Liver (tissue), 3 donors: ENCODE measurements at regions not wholly inside any gene's neighbourhood (a gene's known extent, or its start where the extent isn't known, plus 50 kb on each side); places are given as distances from the start of the nearest gene placed in this dataset.

Experiments
- CTCF ChIP-seq: fragments of 150-350 bp; IDR thresholded peaks from 2 replicates; pipeline ENCODE4 v1.5.1; 2017; ENCODE audit warnings: improper control_type of control experiment, low read depth, low read length; ENCODE audit not compliant: missing input control
- EGR1 ChIP-seq, 2 donors: IDR thresholded peaks; 2 replicates each; pipeline ENCODE4 v1.6.1; 2016 to 2018; ENCODE audit warnings: antibody characterized with exemption in 2 of 2, low read depth in 2 of 2
- FOXA1 ChIP-seq: IDR thresholded peaks from 2 replicates; pipeline ENCODE4 v1.6.1; 2016; ENCODE audit warnings: antibody characterized with exemption
- FOXA2 ChIP-seq: IDR thresholded peaks from 2 replicates; pipeline ENCODE4 v1.6.1; 2016; ENCODE audit warnings: antibody characterized with exemption
- GABPA ChIP-seq, 2 donors: IDR thresholded peaks in 1 of 2; conservative IDR thresholded peaks in 1 of 2; 2 replicates each; pipeline ENCODE4 v1.6.1; 2016; ENCODE audit warnings: antibody characterized with exemption in 2 of 2, mild to moderate bottlenecking in 1 of 2, moderate library complexity in 1 of 2
- MAX ChIP-seq: IDR thresholded peaks from 2 replicates; pipeline ENCODE4 v1.6.1; 2016; ENCODE audit warnings: antibody characterized with exemption
- RAD21 ChIP-seq, 2 donors: IDR thresholded peaks; 2 replicates each; pipeline ENCODE4 v1.6.1; 2016; ENCODE audit warnings: antibody characterized with exemption in 2 of 2, mild to moderate bottlenecking in 2 of 2
- REST ChIP-seq: IDR thresholded peaks from 2 replicates; pipeline ENCODE4 v1.6.1; 2016; ENCODE audit warnings: antibody characterized with exemption, mild to moderate bottlenecking
- SP1 ChIP-seq: IDR thresholded peaks from 2 replicates; pipeline ENCODE4 v1.6.1; 2018; ENCODE audit warnings: antibody characterized with exemption, mild to moderate bottlenecking
- TAF1 ChIP-seq: conservative IDR thresholded peaks from 2 replicates; pipeline ENCODE4 v1.6.1; 2016; ENCODE audit warnings: antibody characterized with exemption, mild to moderate bottlenecking
- YY1 ChIP-seq: IDR thresholded peaks from 2 replicates; pipeline ENCODE4 v1.6.1; 2016; ENCODE audit warnings: antibody characterized with exemption, mild to moderate bottlenecking
- ZBTB33 ChIP-seq: IDR thresholded peaks from 2 replicates; pipeline ENCODE4 v1.6.1; 2016; ENCODE audit warnings: antibody characterized with exemption
- donor health status: healthy.
- donor health status: healthy.

GRCh38 chr2:55111230-55111569 lies 60.9 kb upstream of the RTN4 start:
- TF ChIP-seq TAF1 (no peak), GABPA (IDR thresholded peaks at IDR 0.05 in 1 of 2, conservative IDR thresholded peaks at IDR 0.05 in 1 of 2) (no peak), CTCF (no peak), MAX (no peak), FOXA1 (no peak), REST (no peak), ZBTB33 (no peak), YY1 (no peak), SP1 (no peak), RAD21 (IDR thresholded peaks at IDR 0.05) (no peak), EGR1 (IDR thresholded peaks at IDR 0.05; ENCODE audit: low read depth in 2 of 2) (no peak), FOXA2 (no peak)
